ENCODE measurements at regions not wholly inside any gene's neighbourhood (a gene's known extent, or its start where the extent isn't known, plus 50 kb on each side); places are given as distances from the start of the nearest gene placed in this dataset.

DNA sequence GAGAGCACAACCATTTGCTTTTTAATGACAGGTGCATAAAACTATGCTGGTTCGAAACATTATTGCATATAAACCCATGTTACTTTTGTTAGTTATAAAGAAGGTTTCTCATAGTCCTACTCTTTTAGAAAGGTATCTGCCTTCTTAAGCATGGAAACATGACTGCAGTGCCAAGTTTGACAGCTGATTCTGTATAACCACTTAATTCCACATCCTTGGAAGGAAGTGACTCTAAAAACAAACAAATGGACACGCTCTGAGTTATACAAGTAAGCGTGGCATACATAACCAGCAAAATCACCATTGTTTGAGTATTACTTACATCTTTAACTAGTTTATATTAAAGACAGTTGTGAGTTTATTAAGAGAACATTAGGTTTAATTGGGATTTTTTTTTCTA, 125.0 kb upstream of the HDGFL1 start:
- TF ChIP-seq, protein P1, sequence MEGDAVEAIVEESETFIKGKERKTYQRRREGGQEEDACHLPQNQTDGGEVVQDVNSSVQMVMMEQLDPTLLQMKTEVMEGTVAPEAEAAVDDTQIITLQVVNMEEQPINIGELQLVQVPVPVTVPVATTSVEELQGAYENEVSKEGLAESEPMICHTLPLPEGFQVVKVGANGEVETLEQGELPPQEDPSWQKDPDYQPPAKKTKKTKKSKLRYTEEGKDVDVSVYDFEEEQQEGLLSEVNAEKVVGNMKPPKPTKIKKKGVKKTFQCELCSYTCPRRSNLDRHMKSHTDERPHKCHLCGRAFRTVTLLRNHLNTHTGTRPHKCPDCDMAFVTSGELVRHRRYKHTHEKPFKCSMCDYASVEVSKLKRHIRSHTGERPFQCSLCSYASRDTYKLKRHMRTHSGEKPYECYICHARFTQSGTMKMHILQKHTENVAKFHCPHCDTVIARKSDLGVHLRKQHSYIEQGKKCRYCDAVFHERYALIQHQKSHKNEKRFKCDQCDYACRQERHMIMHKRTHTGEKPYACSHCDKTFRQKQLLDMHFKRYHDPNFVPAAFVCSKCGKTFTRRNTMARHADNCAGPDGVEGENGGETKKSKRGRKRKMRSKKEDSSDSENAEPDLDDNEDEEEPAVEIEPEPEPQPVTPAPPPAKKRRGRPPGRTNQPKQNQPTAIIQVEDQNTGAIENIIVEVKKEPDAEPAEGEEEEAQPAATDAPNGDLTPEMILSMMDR (IDR thresholded peaks at IDR 0.05; ENCODE audit: unreplicated experiment), result no peak
- no peak for DNase-seq
- intact Hi-C loops (cut with micrococcal nuclease; ENCODE audit: unreplicated experiment), result no loop called here

DNA sequence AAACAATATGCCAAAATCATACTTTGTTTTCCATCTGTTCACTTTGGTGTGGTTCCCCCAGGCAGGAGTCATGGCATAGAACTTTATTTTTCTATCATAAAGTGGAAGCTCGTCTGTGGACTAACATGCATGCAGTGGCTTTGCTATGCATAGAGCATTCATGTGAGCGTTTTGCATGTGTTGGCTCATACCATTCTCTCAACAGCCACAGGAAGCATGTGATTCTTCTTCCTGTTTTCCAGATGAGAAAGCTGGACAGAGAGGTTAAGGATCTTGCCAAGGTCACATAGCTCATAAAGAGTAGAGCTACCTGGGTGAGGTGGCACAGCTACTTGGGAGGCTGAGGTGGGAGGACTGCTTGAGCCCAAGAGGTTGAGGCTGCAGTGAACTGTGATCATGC, 123.4 kb upstream of the HDGFL1 start:
- CTCF ChIA-PET, result no interaction called here
- Mint-ChIP-seq H3K27me3 (ENCODE audit: unreplicated experiment) (no peaks in the 10 kb centered on the region), H3K27ac (ENCODE audit: unreplicated experiment) (no peak overlapping the region), H3K9me3 (ENCODE audit: low read depth, unreplicated experiment) (peaks cover 1% of the 10 kb centered on the region), H3K4me3 (ENCODE audit: low read depth, unreplicated experiment) (no peak overlapping the region), H3K36me3 (ENCODE audit: insufficient read depth, unreplicated experiment) (peaks cover 3% of the 10 kb centered on the region), H3K4me1 (ENCODE audit: low read depth, unreplicated experiment) (peaks cover 14% of the 10 kb centered on the region)
- BruUV-seq (replicated peaks), result no TSS peak
- DNase-seq, result no peak
- TF ChIP-seq, protein P1 (IDR thresholded peaks at IDR 0.05; ENCODE audit: unreplicated experiment), result no peak
- intact Hi-C loops (cut with micrococcal nuclease; ENCODE audit: unreplicated experiment), result no loop called here

More for the DNA sequence above, 125.0 kb upstream of the HDGFL1 start:
- no TSS peak for BruUV-seq (replicated peaks)
- CTCF ChIA-PET, result no interaction called here
- Mint-ChIP-seq H3K4me3 (ENCODE audit: low read depth, unreplicated experiment) (no peak overlapping the region), H3K9me3 (ENCODE audit: low read depth, unreplicated experiment) (no peaks in the 10 kb centered on the region), H3K27ac (ENCODE audit: unreplicated experiment) (no peak overlapping the region), H3K27me3 (ENCODE audit: unreplicated experiment) (no peaks in the 10 kb centered on the region), H3K4me1 (ENCODE audit: low read depth, unreplicated experiment) (peaks cover 14% of the 10 kb centered on the region), H3K36me3 (ENCODE audit: insufficient read depth, unreplicated experiment) (no peaks in the 10 kb centered on the region)

DNA sequence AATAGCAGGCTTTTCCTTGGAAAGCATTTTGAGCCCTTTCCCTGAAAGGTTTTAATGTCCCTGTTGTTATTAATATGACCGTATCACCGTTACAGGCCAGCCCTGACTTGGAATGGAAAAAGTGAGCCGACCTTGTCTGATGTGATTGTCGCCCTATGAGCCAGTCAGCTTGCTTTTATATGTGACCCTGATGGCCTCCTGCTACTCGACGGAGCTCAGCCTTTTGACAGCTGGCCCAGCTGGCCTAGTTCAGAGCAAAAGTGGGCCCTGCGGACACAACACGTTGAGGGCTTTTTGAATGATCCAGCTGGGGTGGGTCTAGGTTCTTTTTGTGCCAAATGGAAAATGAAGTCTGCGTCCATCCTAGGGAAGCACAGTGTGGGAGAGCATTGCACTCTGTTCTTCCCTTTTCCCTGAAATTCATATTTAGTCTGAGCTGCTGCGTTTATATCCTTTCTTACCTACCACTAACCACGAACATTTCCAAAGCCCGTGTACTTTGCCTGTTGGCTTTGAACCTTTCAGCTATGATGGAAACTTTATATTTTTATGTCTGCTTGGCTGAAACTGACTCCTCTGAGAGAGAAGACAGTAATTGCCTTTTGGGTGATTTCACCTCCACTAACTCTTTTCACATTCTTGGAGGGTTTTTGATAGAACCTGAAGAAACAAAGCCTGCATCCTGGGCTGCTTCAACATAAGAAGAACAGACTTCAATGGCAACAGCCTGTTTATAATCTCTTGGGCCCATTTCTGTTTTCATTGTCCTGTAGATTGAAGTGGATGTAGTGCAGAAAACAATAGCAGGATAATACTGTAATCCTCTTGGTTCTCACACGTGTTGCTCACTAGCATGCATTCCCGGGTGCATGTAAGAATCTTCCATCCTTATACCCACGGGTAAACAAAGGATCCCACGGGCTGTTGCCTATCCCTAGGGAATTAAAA, 121.8 kb upstream of the HDGFL1 start:
- no peak overlapping the region for H3K4me3 Mint-ChIP-seq (ENCODE audit: low read depth, unreplicated experiment)
- TF ChIP-seq, protein P1 (IDR thresholded peaks at IDR 0.05; ENCODE audit: unreplicated experiment), result no peak

DNA sequence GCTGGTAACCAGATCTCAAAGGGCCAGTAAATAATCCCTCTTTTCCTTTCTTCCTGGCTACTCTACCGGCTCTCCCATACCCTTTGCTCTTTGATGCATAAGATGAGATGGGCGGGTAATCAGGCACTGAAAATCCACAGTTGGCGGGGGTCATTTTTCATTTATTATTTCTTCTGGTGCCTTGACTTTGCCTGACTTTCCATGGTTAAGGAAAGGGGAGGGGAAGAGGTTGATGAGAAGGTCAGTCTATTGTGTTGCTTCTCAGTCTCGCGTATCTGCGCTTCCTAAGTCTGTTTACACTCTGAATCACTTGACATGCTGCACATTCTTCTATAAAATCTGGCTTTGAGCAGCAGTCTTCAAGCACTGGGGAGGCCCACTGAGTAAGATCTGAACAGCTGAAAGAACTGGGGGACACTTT, 121.1 kb upstream of the HDGFL1 start:
- no TSS peak for BruUV-seq (replicated peaks)
- DNase-seq, result no peak
- Mint-ChIP-seq H3K9me3 (ENCODE audit: low read depth, unreplicated experiment) (peaks cover 5% of the 10 kb centered on the region), H3K36me3 (ENCODE audit: insufficient read depth, unreplicated experiment) (peaks cover 3% of the 10 kb centered on the region), H3K27me3 (ENCODE audit: unreplicated experiment) (no peaks in the 10 kb centered on the region), H3K27ac (ENCODE audit: unreplicated experiment) (no peak overlapping the region), H3K4me1 (ENCODE audit: low read depth, unreplicated experiment) (peaks cover 14% of the 10 kb centered on the region), H3K4me3 (ENCODE audit: low read depth, unreplicated experiment) (no peak overlapping the region)
- CTCF ChIA-PET, result no interaction called here
- intact Hi-C loops (cut with micrococcal nuclease; ENCODE audit: unreplicated experiment), result no loop called here
- TF ChIP-seq, protein P1 (IDR thresholded peaks at IDR 0.05; ENCODE audit: unreplicated experiment), result no peak

More for the DNA sequence above, 121.8 kb upstream of the HDGFL1 start:
- CTCF ChIA-PET, result no interaction called here
- Mint-ChIP-seq H3K9me3 (ENCODE audit: low read depth, unreplicated experiment) (peaks cover 5% of the 10 kb centered on the region), H3K27me3 (ENCODE audit: unreplicated experiment) (no peaks in the 10 kb centered on the region), H3K27ac (ENCODE audit: unreplicated experiment) (no peak overlapping the region), H3K36me3 (ENCODE audit: insufficient read depth, unreplicated experiment) (peaks cover 3% of the 10 kb centered on the region), H3K4me1 (ENCODE audit: low read depth, unreplicated experiment) (peaks cover 14% of the 10 kb centered on the region)
- intact Hi-C loops (cut with micrococcal nuclease; ENCODE audit: unreplicated experiment), result no loop called here
- DNase-seq, result no peak
- BruUV-seq (replicated peaks), result no TSS peak

All from Calu3 (cell line).